Endodermal cell (in vitro differentiated cells): ENCODE measurements at regions not wholly inside any gene's neighbourhood (a gene's known extent, or its start where the extent isn't known, plus 50 kb on each side); places are given as distances from the start of the nearest gene placed in this dataset.

ENCODE experiments used
- DNase-seq: peaks from one replicate; pipeline ENCODE4 v3.0.0-alpha.2; 2017
- H3K27ac ChIP-seq: 2 replicates; pipeline ENCODE4 v1.5.1; 2013; ENCODE audit warnings: mild to moderate bottlenecking, low read depth, low read length, moderate library complexity
- H3K27me3 ChIP-seq: 2 replicates; pipeline ENCODE4 v1.6.1; 2013; ENCODE audit warnings: mild to moderate bottlenecking, low read length, moderate library complexity; ENCODE audit not compliant: insufficient read depth, control insufficient read depth, poor library complexity, severe bottlenecking
- H3K36me3 ChIP-seq: 2 replicates; pipeline ENCODE4 v1.7.0; 2013; ENCODE audit warnings: mild to moderate bottlenecking, low read length, moderate library complexity; ENCODE audit not compliant: control insufficient read depth, insufficient read depth
- H3K4me1 ChIP-seq: one replicate; pipeline ENCODE4 v1.7.0; 2013; ENCODE audit warnings: low read length; ENCODE audit not compliant: control insufficient read depth, insufficient read depth
- H3K4me3 ChIP-seq: 2 replicates; pipeline ENCODE4 v1.5.1; 2013; ENCODE audit warnings: mild to moderate bottlenecking, low read length, moderate library complexity
- H3K9ac ChIP-seq: 2 replicates; pipeline ENCODE4 v1.6.1; 2013; ENCODE audit warnings: mild to moderate bottlenecking, low read length, moderate library complexity; ENCODE audit not compliant: poor library complexity, severe bottlenecking; ENCODE audit errors: extremely low read depth
- H3K9me3 ChIP-seq: 2 replicates; pipeline ENCODE4 v1.6.1; 2013; ENCODE audit warnings: mild to moderate bottlenecking, low read length, moderate library complexity; ENCODE audit not compliant: control insufficient read depth
- H3K27ac Mint-ChIP-seq: 2 replicates; pipeline ENCODE4 v1.8.0; 2020; ENCODE audit warnings: mixed read lengths
- H3K27me3 Mint-ChIP-seq: 2 replicates; pipeline ENCODE4 v1.8.0; 2021; ENCODE audit warnings: mild to moderate bottlenecking, mixed read lengths; ENCODE audit not compliant: insufficient read depth
- H3K36me3 Mint-ChIP-seq: 2 replicates; pipeline ENCODE4 v1.8.0; 2020; ENCODE audit warnings: low read depth, mixed read lengths
- H3K4me1 Mint-ChIP-seq: 2 replicates; pipeline ENCODE4 v1.8.0; 2020; ENCODE audit warnings: mixed read lengths
- H3K4me3 Mint-ChIP-seq: 2 replicates; pipeline ENCODE4 v1.8.0; 2020; ENCODE audit warnings: mild to moderate bottlenecking, moderate library complexity, mixed read lengths
- H3K9me3 Mint-ChIP-seq: 2 replicates; pipeline ENCODE4 v1.8.0; 2020; ENCODE audit warnings: mild to moderate bottlenecking, mixed read lengths
- CTCF ChIP-seq: fragments of 200-600 bp; sonication (generic); conservative IDR thresholded peaks from 2 replicates; pipeline ENCODE4 v1.5.0; 2021; ENCODE audit warnings: antibody characterized with exemption, mild to moderate bottlenecking
- WGBS, 2 experiments: methylation state at CpG; one replicate each; pipeline versions ENCODE4 v1.1.5 to v1.1.7; 2013; ENCODE audit warnings: missing lambda C conversion rate in 2 of 2, mixed read lengths in 1 of 2; ENCODE audit not compliant: insufficient coverage in 1 of 2, insufficient read length in 1 of 2; 5-methylcytosine and 5-hydroxymethylcytosine counted together

- H3K9me3 Mint-ChIP-seq = peaks cover 12% of the 10 kb centered on the region
- DNase-seq = no peak
- Histone ChIP-seq H3K9ac (no peak overlapping the region), H3K9me3 (no peaks in the 10 kb centered on the region), H3K27ac (no peak overlapping the region), H3K4me3 (no peak overlapping the region), H3K27me3 (no peaks in the 10 kb centered on the region), H3K4me1 (no peaks in the 10 kb centered on the region), H3K36me3 (no peaks in the 10 kb centered on the region)
- no peak overlapping the region for H3K4me3 Mint-ChIP-seq
- H3K36me3 Mint-ChIP-seq = no peaks in the 10 kb centered on the region
- H3K4me1 Mint-ChIP-seq = no peaks in the 10 kb centered on the region
- no peaks in the 10 kb centered on the region for H3K27me3 Mint-ChIP-seq
- no peak overlapping the region for H3K27ac Mint-ChIP-seq
- no peak for TF ChIP-seq CTCF
- 32 to 100% methylated on average over 1 to 2 of the region's 2 CpGs for WGBS, 2 experiments
Observed at GRCh38 chrX:151816934-151817333, 82.4 kb downstream of the CNGA2 start.

- H3K27me3 ChIP-seq = no peaks in the 10 kb centered on the region
- H3K36me3 Mint-ChIP-seq = no peaks in the 10 kb centered on the region
- no peak overlapping the region for H3K4me3 ChIP-seq
- peaks cover 4% of the 10 kb centered on the region for H3K9me3 Mint-ChIP-seq
- H3K9ac ChIP-seq = no peak overlapping the region
- H3K4me1 Mint-ChIP-seq = no peaks in the 10 kb centered on the region
- no peak overlapping the region for H3K4me3 Mint-ChIP-seq
- H3K27ac Mint-ChIP-seq = no peak overlapping the region
- H3K4me1 ChIP-seq = no peaks in the 10 kb centered on the region
- WGBS, 2 experiments = 83% methylated on average over 2 of the region's 2 CpGs; no CpG with 5 or more reads in 1 of the 2 experiments
- no peaks in the 10 kb centered on the region for H3K9me3 ChIP-seq
- no peak overlapping the region for H3K27ac ChIP-seq
- H3K27me3 Mint-ChIP-seq = no peaks in the 10 kb centered on the region
- DNase-seq = no peak
- H3K36me3 ChIP-seq = no peaks in the 10 kb centered on the region
- TF ChIP-seq CTCF = no peak
Observed at GRCh38 chrX:151818828-151819227, 84.3 kb downstream of the CNGA2 start.

GRCh38 chrX:151821226-151821625 is 86.7 kb downstream of the CNGA2 start:
- Mint-ChIP-seq H3K36me3 (no peaks in the 10 kb centered on the region), H3K4me3 (no peak overlapping the region)
- WGBS, 2 experiments = 87 to 94% methylated on average over 3 to 10 of the region's 10 CpGs

More at GRCh38 chrX:151821226-151821625, 86.7 kb downstream of the CNGA2 start:
- TF ChIP-seq CTCF = no peak
- Histone ChIP-seq H3K9me3 (no peaks in the 10 kb centered on the region), H3K27me3 (no peaks in the 10 kb centered on the region), H3K4me3 (no peak overlapping the region), H3K9ac (no peak overlapping the region), H3K27ac (no peak overlapping the region), H3K4me1 (no peaks in the 10 kb centered on the region), H3K36me3 (no peaks in the 10 kb centered on the region)
- no peak for DNase-seq
- H3K27me3 Mint-ChIP-seq = no peaks in the 10 kb centered on the region
- H3K27ac Mint-ChIP-seq = no peak overlapping the region
- peaks cover 6% of the 10 kb centered on the region for H3K9me3 Mint-ChIP-seq
- no peaks in the 10 kb centered on the region for H3K4me1 Mint-ChIP-seq
